ENCODE measurements at regions not wholly inside any gene's neighbourhood (a gene's known extent, or its start where the extent isn't known, plus 50 kb on each side); places are given as distances from the start of the nearest gene placed in this dataset.

GRCh38 chr11:104433751-104434150 lies 269.8 kb upstream of the PDGFD start:
- intact Hi-C loops (cut with DNase I; ENCODE audit: low total_unique reads) = no loop called here
- DNase-seq = no peak

GRCh38 chr11:104432981-104433380 lies 269.0 kb upstream of the PDGFD start:
- no peak for TF ChIP-seq POLR2A (IDR thresholded peaks at IDR 0.05)
- TF ChIP-seq, protein P1, sequence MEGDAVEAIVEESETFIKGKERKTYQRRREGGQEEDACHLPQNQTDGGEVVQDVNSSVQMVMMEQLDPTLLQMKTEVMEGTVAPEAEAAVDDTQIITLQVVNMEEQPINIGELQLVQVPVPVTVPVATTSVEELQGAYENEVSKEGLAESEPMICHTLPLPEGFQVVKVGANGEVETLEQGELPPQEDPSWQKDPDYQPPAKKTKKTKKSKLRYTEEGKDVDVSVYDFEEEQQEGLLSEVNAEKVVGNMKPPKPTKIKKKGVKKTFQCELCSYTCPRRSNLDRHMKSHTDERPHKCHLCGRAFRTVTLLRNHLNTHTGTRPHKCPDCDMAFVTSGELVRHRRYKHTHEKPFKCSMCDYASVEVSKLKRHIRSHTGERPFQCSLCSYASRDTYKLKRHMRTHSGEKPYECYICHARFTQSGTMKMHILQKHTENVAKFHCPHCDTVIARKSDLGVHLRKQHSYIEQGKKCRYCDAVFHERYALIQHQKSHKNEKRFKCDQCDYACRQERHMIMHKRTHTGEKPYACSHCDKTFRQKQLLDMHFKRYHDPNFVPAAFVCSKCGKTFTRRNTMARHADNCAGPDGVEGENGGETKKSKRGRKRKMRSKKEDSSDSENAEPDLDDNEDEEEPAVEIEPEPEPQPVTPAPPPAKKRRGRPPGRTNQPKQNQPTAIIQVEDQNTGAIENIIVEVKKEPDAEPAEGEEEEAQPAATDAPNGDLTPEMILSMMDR (IDR thresholded peaks at IDR 0.05 in 4 of 5, conservative IDR thresholded peaks at IDR 0.05 in 1 of 5) = no peak
- no peaks in the 10 kb centered on the region for H3K36me3 ChIP-seq
- in situ Hi-C loops (cut with MboI; ENCODE audit: low sequenced_read_pairs in 4 of 4) = no loop called here
- ATAC-seq (no peak), DNase-seq (no peak)
- H3K27me3 ChIP-seq = no peaks in the 10 kb centered on the region
- no peaks in the 10 kb centered on the region for H3K9me3 ChIP-seq
- H3K4me3 ChIP-seq = no peak overlapping the region
- intact Hi-C loops (cut with DNase I; ENCODE audit: low total_unique reads) = no loop called here
- H3K4me1 ChIP-seq = no peaks in the 10 kb centered on the region
- H3K27ac ChIP-seq = no peak overlapping the region

More at GRCh38 chr11:104433751-104434150, 269.8 kb upstream of the PDGFD start:
- TF ChIP-seq, protein P1 (IDR thresholded peaks at IDR 0.05 in 4 of 5, conservative IDR thresholded peaks at IDR 0.05 in 1 of 5) = no peak
- no peak for TF ChIP-seq POLR2A (IDR thresholded peaks at IDR 0.05)
- ATAC-seq = no peak
- Histone ChIP-seq H3K4me3 (no peak overlapping the region), H3K27ac (no peak overlapping the region), H3K36me3 (no peaks in the 10 kb centered on the region), H3K4me1 (no peaks in the 10 kb centered on the region), H3K9me3 (no peaks in the 10 kb centered on the region), H3K27me3 (no peaks in the 10 kb centered on the region)
- in situ Hi-C loops (cut with MboI; ENCODE audit: low sequenced_read_pairs in 4 of 4) = no loop called here

DNA sequence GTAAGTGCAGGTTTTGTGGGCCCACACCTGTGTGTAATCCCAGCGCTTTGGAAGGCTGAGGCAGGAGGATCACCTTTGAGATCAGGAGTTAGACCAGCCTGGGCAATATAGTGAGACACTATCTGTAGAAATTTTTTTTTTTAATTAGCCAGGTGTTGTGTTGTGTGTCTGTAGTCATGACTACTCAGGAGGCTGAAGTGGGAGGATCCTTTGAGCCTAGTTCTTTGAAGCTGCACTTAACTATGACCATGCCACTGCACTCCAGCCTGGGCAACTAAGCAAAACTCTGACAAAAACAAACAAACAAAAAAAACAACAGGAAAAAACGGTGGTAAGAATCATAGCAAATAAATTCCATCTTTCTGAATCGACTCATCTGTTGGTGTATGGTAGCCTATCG lies 268.6 kb upstream of the PDGFD start:
- Histone ChIP-seq H3K27ac (no peak overlapping the region), H3K4me1 (no peaks in the 10 kb centered on the region), H3K9me3 (no peaks in the 10 kb centered on the region), H3K4me3 (no peak overlapping the region), H3K27me3 (no peaks in the 10 kb centered on the region), H3K36me3 (no peaks in the 10 kb centered on the region)
- intact Hi-C loops (cut with DNase I; ENCODE audit: low total_unique reads) (no loop called here), in situ Hi-C loops (cut with MboI; ENCODE audit: low sequenced_read_pairs in 4 of 4) (no loop called here)
- ATAC-seq (no peak), DNase-seq (no peak)
- no peak for TF ChIP-seq POLR2A (IDR thresholded peaks at IDR 0.05)
- TF ChIP-seq, protein P1 (IDR thresholded peaks at IDR 0.05 in 4 of 5, conservative IDR thresholded peaks at IDR 0.05 in 1 of 5) = no peak

DNA sequence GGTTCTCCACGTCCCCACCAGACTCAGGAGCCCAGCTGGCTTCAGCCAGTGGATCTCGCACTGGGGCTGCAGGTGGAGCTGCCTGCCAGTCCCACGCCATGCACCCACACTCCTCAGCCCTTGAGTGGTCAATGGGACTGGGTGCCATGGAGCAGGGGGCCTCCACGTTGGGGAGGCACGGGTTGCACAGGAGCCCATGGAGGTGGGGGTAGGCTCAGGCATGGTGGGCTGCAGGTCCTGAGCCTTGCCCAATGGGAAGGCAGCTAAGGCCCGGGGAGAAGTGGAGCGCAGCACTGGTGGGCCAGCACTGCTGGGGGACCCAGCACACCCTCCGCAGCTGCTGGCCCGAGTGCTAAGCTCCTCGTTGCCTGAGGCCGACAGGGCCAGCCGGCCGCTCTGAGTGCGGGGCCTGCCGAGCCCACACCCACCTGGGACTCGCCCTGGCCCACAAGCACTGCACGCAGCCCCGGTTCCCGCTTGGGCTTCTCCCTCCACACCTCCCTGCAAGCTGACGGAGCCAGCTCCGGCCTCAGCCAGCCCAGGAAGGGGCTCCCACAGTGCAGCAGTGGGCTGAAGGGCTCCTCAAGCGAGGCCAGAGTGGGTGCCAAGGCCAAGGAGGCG lies 258.5 kb upstream of the PDGFD start:
- intact Hi-C loops (cut with DNase I; ENCODE audit: low total_unique reads) (no loop called here), in situ Hi-C loops (cut with MboI; ENCODE audit: low sequenced_read_pairs in 4 of 4) (no loop called here)
- ATAC-seq (no peak), DNase-seq (no peak)
- Histone ChIP-seq H3K4me3 (no peak overlapping the region), H3K27me3 (no peaks in the 10 kb centered on the region), H3K4me1 (no peaks in the 10 kb centered on the region), H3K9me3 (no peaks in the 10 kb centered on the region), H3K27ac (no peak overlapping the region), H3K36me3 (no peaks in the 10 kb centered on the region)
- no peak for TF ChIP-seq POLR2A (IDR thresholded peaks at IDR 0.05)
- TF ChIP-seq, protein P1 (IDR thresholded peaks at IDR 0.05 in 4 of 5, conservative IDR thresholded peaks at IDR 0.05 in 1 of 5) = no peak

DNA sequence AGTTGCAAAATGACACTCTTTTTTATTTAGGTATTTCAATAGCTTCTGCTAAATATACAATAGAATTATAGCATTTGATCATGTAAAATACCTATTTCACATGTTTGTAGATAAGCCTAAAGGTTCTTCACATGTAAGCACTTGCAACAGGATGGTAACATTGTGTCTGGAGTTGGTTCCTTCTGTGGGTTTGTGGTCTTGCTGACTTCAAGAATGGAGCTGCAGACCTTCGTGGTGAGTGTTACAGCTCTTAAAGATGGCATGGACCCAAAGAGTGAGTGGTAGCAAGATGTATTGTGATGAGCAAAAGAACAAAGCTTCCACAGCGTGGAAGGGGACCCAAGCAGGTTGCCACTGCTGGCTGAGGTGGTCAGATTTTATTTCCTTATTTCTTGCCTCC lies 246.4 kb upstream of the PDGFD start:
- ATAC-seq = no peak
- no peak overlapping the region for H3K27ac ChIP-seq
- TF ChIP-seq, protein P1 (IDR thresholded peaks at IDR 0.05 in 4 of 5, conservative IDR thresholded peaks at IDR 0.05 in 1 of 5) = no peak
- TF ChIP-seq POLR2A (IDR thresholded peaks at IDR 0.05) = no peak
- H3K9me3 ChIP-seq = no peaks in the 10 kb centered on the region
- in situ Hi-C loops (cut with MboI; ENCODE audit: low sequenced_read_pairs in 4 of 4) = no loop called here
- H3K4me1 ChIP-seq = no peaks in the 10 kb centered on the region
- intact Hi-C loops (cut with DNase I; ENCODE audit: low total_unique reads) = no loop called here
- H3K27me3 ChIP-seq = no peaks in the 10 kb centered on the region
- DNase-seq = no peak
- H3K36me3 ChIP-seq = no peaks in the 10 kb centered on the region
- H3K4me3 ChIP-seq = no peak overlapping the region
